ENCODE measurements at regions not wholly inside any gene's neighbourhood (a gene's known extent, or its start where the extent isn't known, plus 50 kb on each side); places are given as distances from the start of the nearest gene placed in this dataset.
A peak's percentile ranks its signal among the peaks of the same experiment; 100 is the strongest.

DNA sequence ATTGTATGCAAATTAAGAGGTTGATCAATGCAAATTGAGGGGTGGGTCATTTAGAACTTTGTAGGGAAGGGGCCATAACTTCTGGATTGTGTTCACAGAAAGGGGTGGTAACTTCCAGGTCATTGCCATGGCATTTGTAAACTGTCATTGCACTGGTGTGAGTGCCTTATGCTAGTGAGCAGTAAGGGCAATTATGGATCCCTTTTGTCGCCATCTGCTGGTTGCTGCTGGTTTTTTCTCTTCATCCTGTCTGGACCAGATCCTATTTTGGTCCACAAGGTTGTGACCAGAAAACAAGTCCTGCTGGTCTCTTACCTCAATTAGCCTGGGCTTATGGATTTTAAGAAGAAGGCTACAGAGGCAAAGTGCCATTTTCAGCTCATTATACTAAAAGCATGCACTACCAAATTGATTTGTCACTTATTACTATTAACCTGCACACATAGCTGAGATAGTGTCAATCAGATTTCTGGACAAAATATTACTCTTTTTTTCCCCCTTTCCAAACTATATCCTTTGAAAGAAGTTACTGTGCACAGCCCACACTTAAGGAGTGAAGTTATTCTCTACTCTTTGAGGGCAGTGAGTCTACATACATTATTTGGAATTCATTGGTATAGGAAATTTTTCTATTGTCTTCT is 196.2 kb downstream of the ZC3H11B start:
- H3K36me3 ChIP-seq (ENCODE audit: control insufficient read depth, insufficient read depth, low read length): no peaks in the 10 kb centered on the region
- no peaks in the 10 kb centered on the region for H3K4me1 ChIP-seq (ENCODE audit: control insufficient read depth, extremely low read depth, insufficient read depth, low read length)
- no peak for TF ChIP-seq EZH2 (IDR thresholded peaks at IDR 0.05; ENCODE audit: low read length, missing control alignments)
- TF ChIP-seq CTCF (conservative IDR thresholded peaks at IDR 0.05 in 1 of 2, IDR thresholded peaks at IDR 0.05 in 1 of 2; ENCODE audit: low read depth in 1 of 2, low read length in 2 of 2): peak; percentile 54 to 80
- DNase-seq (ENCODE audit: low read depth in 2 of 2): peak; percentile 43 to 64
- no peak overlapping the region for H2AFZ ChIP-seq (ENCODE audit: low read length)
- no peak overlapping the region for H3K27ac ChIP-seq (ENCODE audit: insufficient read depth, low read length)
- H3K27me3 ChIP-seq (ENCODE audit: control insufficient read depth, insufficient read depth, low read length): no peaks in the 10 kb centered on the region
- no peaks in the 10 kb centered on the region for H3K9me3 ChIP-seq (ENCODE audit: control insufficient read depth, insufficient read depth, low read depth, low read length)
- no peaks in the 10 kb centered on the region for H3K79me2 ChIP-seq (ENCODE audit: control insufficient read depth, insufficient read depth, low read length)
- no peaks in the 10 kb centered on the region for H4K20me1 ChIP-seq (ENCODE audit: control insufficient read depth, extremely low read depth, insufficient read depth, low read length)
- H3K4me2 ChIP-seq (ENCODE audit: extremely low read depth, insufficient read depth, low read length): no peak overlapping the region
- no peak overlapping the region for H3K9ac ChIP-seq (ENCODE audit: insufficient read depth, low read length)
- H3K4me3 ChIP-seq (replicated peaks in 1 of 4; ENCODE audit: control extremely low read depth in 1 of 4, insufficient read depth in 1 of 4, low read depth in 3 of 4, low read length in 4 of 4): no peak overlapping the region

- no peaks in the 10 kb centered on the region for H3K79me2 ChIP-seq (ENCODE audit: control insufficient read depth, insufficient read depth, low read length)
- H3K9me3 ChIP-seq (ENCODE audit: control insufficient read depth, insufficient read depth, low read depth, low read length): no peaks in the 10 kb centered on the region
- H2AFZ ChIP-seq (ENCODE audit: low read length): no peak overlapping the region
- H3K27me3 ChIP-seq (ENCODE audit: control insufficient read depth, insufficient read depth, low read length): no peaks in the 10 kb centered on the region
- no peaks in the 10 kb centered on the region for H3K4me1 ChIP-seq (ENCODE audit: control insufficient read depth, extremely low read depth, insufficient read depth, low read length)
- H4K20me1 ChIP-seq (ENCODE audit: control insufficient read depth, extremely low read depth, insufficient read depth, low read length): no peaks in the 10 kb centered on the region
- no peak for TF ChIP-seq EZH2 (IDR thresholded peaks at IDR 0.05; ENCODE audit: low read length, missing control alignments)
- no peaks in the 10 kb centered on the region for H3K36me3 ChIP-seq (ENCODE audit: control insufficient read depth, insufficient read depth, low read length)
- no peak for DNase-seq (ENCODE audit: low read depth in 2 of 2)
- no peak overlapping the region for H3K9ac ChIP-seq (ENCODE audit: insufficient read depth, low read length)
- H3K4me3 ChIP-seq (replicated peaks in 1 of 4; ENCODE audit: control extremely low read depth in 1 of 4, insufficient read depth in 1 of 4, low read depth in 3 of 4, low read length in 4 of 4): no peak overlapping the region
- H3K27ac ChIP-seq (ENCODE audit: insufficient read depth, low read length): no peak overlapping the region
- H3K4me2 ChIP-seq (ENCODE audit: extremely low read depth, insufficient read depth, low read length): no peak overlapping the region
Observed at GRCh38 chr1:219415915-219416314, 197.0 kb downstream of the ZC3H11B start.

GRCh38 chr1:219415433-219415832 is 197.5 kb downstream of the ZC3H11B start:
- no peak overlapping the region for H3K4me3 ChIP-seq (replicated peaks in 1 of 4; ENCODE audit: control extremely low read depth in 1 of 4, insufficient read depth in 1 of 4, low read depth in 3 of 4, low read length in 4 of 4)
- H3K79me2 ChIP-seq (ENCODE audit: control insufficient read depth, insufficient read depth, low read length): no peaks in the 10 kb centered on the region
- DNase-seq (ENCODE audit: low read depth in 2 of 2): no peak
- H3K4me2 ChIP-seq (ENCODE audit: extremely low read depth, insufficient read depth, low read length): no peak overlapping the region
- H3K9ac ChIP-seq (ENCODE audit: insufficient read depth, low read length): no peak overlapping the region
- TF ChIP-seq CTCF (conservative IDR thresholded peaks at IDR 0.05 in 1 of 2, IDR thresholded peaks at IDR 0.05 in 1 of 2; ENCODE audit: low read depth in 1 of 2, low read length in 2 of 2): no peak
- no peak for TF ChIP-seq EZH2 (IDR thresholded peaks at IDR 0.05; ENCODE audit: low read length, missing control alignments)
- no peaks in the 10 kb centered on the region for H4K20me1 ChIP-seq (ENCODE audit: control insufficient read depth, extremely low read depth, insufficient read depth, low read length)
- no peaks in the 10 kb centered on the region for H3K36me3 ChIP-seq (ENCODE audit: control insufficient read depth, insufficient read depth, low read length)
- no peak overlapping the region for H2AFZ ChIP-seq (ENCODE audit: low read length)
- no peak overlapping the region for H3K27ac ChIP-seq (ENCODE audit: insufficient read depth, low read length)
- H3K27me3 ChIP-seq (ENCODE audit: control insufficient read depth, insufficient read depth, low read length): no peaks in the 10 kb centered on the region
- H3K4me1 ChIP-seq (ENCODE audit: control insufficient read depth, extremely low read depth, insufficient read depth, low read length): no peaks in the 10 kb centered on the region
- no peaks in the 10 kb centered on the region for H3K9me3 ChIP-seq (ENCODE audit: control insufficient read depth, insufficient read depth, low read depth, low read length)
